H1 (cell line): ENCODE measurements at regions not wholly inside any gene's neighbourhood (a gene's known extent, or its start where the extent isn't known, plus 50 kb on each side); places are given as distances from the start of the nearest gene placed in this dataset.

Source experiments
- CTCF ChIA-PET: fragments of 300-600 bp; sonication (Branson Sonifier 250); formaldehyde crosslinking; loops from one replicate; lab custom pipeline; 2021; ENCODE audit not compliant: partially characterized antibody; lab: Charles Lee
- POLR2A ChIA-PET: fragments of 300-600 bp; sonication (Branson Sonifier 250); formaldehyde crosslinking; loops from one replicate; lab custom pipeline; 2021; ENCODE audit warnings: inconsistent platforms; ENCODE audit not compliant: partially characterized antibody; lab: Charles Lee
- DNase-seq, 2 experiments: peaks; one replicate each; pipeline versions ENCODE4 v3.0.0 to v3.0.0-alpha.2; 2010 to 2022; ENCODE audit warnings: low spot score in 2 of 2, low read depth in 1 of 2, mixed read lengths in 1 of 2
- FAIRE-seq: peaks from 2 replicates; lab custom pipeline; 2011; peaks lifted over from hg19 to GRCh38; lab: Jason Lieb, UNC
- H2AFZ ChIP-seq: 2 replicates; pipeline ENCODE4 v1.8.1; 2012; ENCODE audit warnings: low read length, inconsistent platforms
- H2AK5ac ChIP-seq: 2 replicates; pipeline ENCODE4 v1.6.1; 2013; ENCODE audit warnings: low read depth, low read length
- H2BK120ac ChIP-seq: replicated peaks from 2 replicates; pipeline ENCODE3; 2013; ENCODE audit warnings: low read depth, low read length, inconsistent platforms
- H2BK12ac ChIP-seq: 2 replicates; pipeline ENCODE4 v1.6.1; 2013; ENCODE audit warnings: low read depth, low read length
- H2BK15ac ChIP-seq: 2 replicates; pipeline ENCODE4 v1.6.1; 2013; ENCODE audit warnings: low read length
- H2BK20ac ChIP-seq: 2 replicates; pipeline ENCODE4 v1.6.1; 2013; ENCODE audit warnings: low read length
- H2BK5ac ChIP-seq: 2 replicates; pipeline ENCODE4 v1.6.1; 2013; ENCODE audit warnings: low read depth, low read length
- H3K14ac ChIP-seq: 2 replicates; pipeline ENCODE4 v1.6.1; 2013; ENCODE audit warnings: inconsistent platforms; ENCODE audit not compliant: insufficient read length
- H3K18ac ChIP-seq: 2 replicates; pipeline ENCODE4 v1.6.1; 2013; ENCODE audit warnings: low read length; ENCODE audit errors: extremely low read depth
- H3K23ac ChIP-seq: 2 replicates; pipeline ENCODE4 v1.6.1; 2013; ENCODE audit warnings: inconsistent platforms; ENCODE audit not compliant: insufficient read length
- H3K23me2 ChIP-seq: 2 replicates; pipeline ENCODE4 v1.6.1; 2013; ENCODE audit warnings: low read depth, low read length
- H3K27ac ChIP-seq: 2 replicates; pipeline ENCODE4 v1.6.1; 2011; ENCODE audit warnings: low read depth, low read length, inconsistent platforms
- H3K27me3 ChIP-seq, 4 experiments: replicated peaks in 1 of 4; 1 replicate in 1 of 4; 2 replicates in 3 of 4; pipeline versions ENCODE4 v1.6.1 to v1.8.1; 2011 to 2013; ENCODE audit warnings: low read length in 3 of 4, mild to moderate bottlenecking in 3 of 4, inconsistent platforms in 2 of 4, mixed read lengths in 2 of 4, moderate library complexity in 1 of 4; ENCODE audit not compliant: control insufficient read depth in 3 of 4, insufficient read depth in 3 of 4; ENCODE audit errors: extremely low read depth in 1 of 4
- H3K36me3 ChIP-seq, 4 experiments: 2 replicates each; pipeline versions ENCODE4 v1.6.1 to v1.8.1; 2011 to 2013; ENCODE audit warnings: mild to moderate bottlenecking in 4 of 4, low read length in 3 of 4, moderate library complexity in 2 of 4, control low read depth in 1 of 4, inconsistent platforms in 1 of 4; ENCODE audit not compliant: insufficient read depth in 4 of 4, control insufficient read depth in 2 of 4
- H3K4ac ChIP-seq: replicated peaks from 2 replicates; pipeline ENCODE3; 2013; ENCODE audit warnings: low read length, low read depth, mixed read lengths, inconsistent platforms; ENCODE audit not compliant: insufficient read length
- H3K4me1 ChIP-seq, 4 experiments: replicated peaks in 1 of 4; 1 replicate in 1 of 4; 2 replicates in 3 of 4; pipeline versions ENCODE4 v1.6.1 to v1.8.1; 2011 to 2013; ENCODE audit warnings: low read length in 3 of 4, inconsistent platforms in 2 of 4, mixed read lengths in 1 of 4; ENCODE audit not compliant: insufficient read depth in 4 of 4, control insufficient read depth in 3 of 4
- H3K4me2 ChIP-seq, 2 experiments: 2 replicates each; pipeline versions ENCODE4 v1.6.1 to v1.8.1; 2011 to 2013; ENCODE audit warnings: low read depth in 2 of 2, low read length in 2 of 2, control low read depth in 1 of 2, inconsistent platforms in 1 of 2, mild to moderate bottlenecking in 1 of 2; ENCODE audit not compliant: insufficient read depth in 1 of 2
- H3K4me3 ChIP-seq, 4 experiments: fragments of 200-600, 300-600 bp in 1 of 4; sonication (generic), shearing (Covaris generic), sonication (Bioruptor Twin) in 1 of 4; 2 replicates each; pipeline versions ENCODE4 v1.5.1 to v1.8.1; 2011 to 2016; ENCODE audit warnings: low read length in 4 of 4, low read depth in 3 of 4, control low read depth in 2 of 4, inconsistent platforms in 2 of 4, mild to moderate bottlenecking in 2 of 4, mixed read lengths in 1 of 4, moderate library complexity in 1 of 4; ENCODE audit not compliant: insufficient read depth in 2 of 4; ENCODE audit errors: extremely low read depth in 1 of 4
- H3K56ac ChIP-seq: replicated peaks from 2 replicates; pipeline ENCODE3; 2013; ENCODE audit warnings: low read depth, mild to moderate bottlenecking, mixed read lengths, low read length, inconsistent platforms; ENCODE audit not compliant: insufficient read length
- H3K79me1 ChIP-seq: 2 replicates; pipeline ENCODE4 v1.6.1; 2013; ENCODE audit warnings: low read depth, low read length, control low read depth
- H3K79me2 ChIP-seq, 2 experiments: 2 replicates each; pipeline versions ENCODE4 v1.6.1 to v1.8.1; 2012 to 2013; ENCODE audit warnings: low read length in 2 of 2, mild to moderate bottlenecking in 2 of 2, inconsistent platforms in 1 of 2; ENCODE audit not compliant: insufficient read depth in 2 of 2, control insufficient read depth in 1 of 2
- H3K9ac ChIP-seq, 4 experiments: replicated peaks in 1 of 4; 1 replicate in 1 of 4; 2 replicates in 3 of 4; pipeline versions ENCODE4 v1.6.1 to v1.8.1; 2011 to 2013; ENCODE audit warnings: low read depth in 3 of 4, low read length in 3 of 4, control low read depth in 2 of 4, mild to moderate bottlenecking in 2 of 4, moderate library complexity in 2 of 4, inconsistent platforms in 1 of 4; ENCODE audit errors: extremely low read depth in 1 of 4
- H3K9me3 ChIP-seq, 2 experiments: 2 replicates each; pipeline versions ENCODE4 v1.6.1 to v1.8.1; 2012 to 2013; ENCODE audit warnings: mild to moderate bottlenecking in 2 of 2, moderate library complexity in 2 of 2, control low read depth in 1 of 2, inconsistent platforms in 1 of 2, low read depth in 1 of 2, low read length in 1 of 2, mixed read lengths in 1 of 2; ENCODE audit not compliant: insufficient read depth in 2 of 2
- H4K20me1 ChIP-seq, 2 experiments: replicated peaks in 1 of 2; 2 replicates each; pipeline versions ENCODE3 to v1.8.1; 2011 to 2013; ENCODE audit warnings: inconsistent platforms in 2 of 2, low read length in 2 of 2, mild to moderate bottlenecking in 1 of 2; ENCODE audit not compliant: insufficient read depth in 2 of 2, control insufficient read depth in 1 of 2
- H4K5ac ChIP-seq: 2 replicates; pipeline ENCODE4 v1.6.1; 2013; ENCODE audit warnings: low read length, low read depth, mixed read lengths, inconsistent platforms; ENCODE audit not compliant: insufficient read length
- H4K8ac ChIP-seq: 2 replicates; pipeline ENCODE4 v1.8.0; 2013; ENCODE audit warnings: mild to moderate bottlenecking, moderate library complexity, low read length, inconsistent platforms; ENCODE audit not compliant: insufficient read depth; ENCODE audit errors: extremely low read depth
- H4K91ac ChIP-seq: replicated peaks from 2 replicates; pipeline ENCODE3; 2013; ENCODE audit warnings: low read length, mixed read lengths, inconsistent platforms; ENCODE audit not compliant: insufficient read length
- ASH2L ChIP-seq: fragments of 200-600, 300-600 bp; sonication (generic); IDR thresholded peaks from one replicate; pipeline ENCODE4 v1.7.1; 2017; ENCODE audit warnings: low read length
- BACH1 ChIP-seq: IDR thresholded peaks from 2 replicates; pipeline ENCODE4 v1.6.1; 2012; ENCODE audit warnings: low read length, improper control_type of control experiment
- BRCA1 ChIP-seq: IDR thresholded peaks from 2 replicates; pipeline ENCODE4 v1.6.1; 2012; ENCODE audit warnings: low read depth, low read length, improper control_type of control experiment
- CBX5 ChIP-seq: fragments of 300-800, 300-1000 bp; sonication (generic); IDR thresholded peaks from 2 replicates; pipeline ENCODE4 v1.7.1; 2016; ENCODE audit warnings: antibody characterized with exemption, low read length, low read depth
- HDAC6 ChIP-seq: IDR thresholded peaks from one replicate; pipeline ENCODE4 v1.7.1; 2012; ENCODE audit warnings: low read depth, mild to moderate bottlenecking, inconsistent platforms, low read length, moderate library complexity
- KDM4A ChIP-seq: IDR thresholded peaks from one replicate; pipeline ENCODE4 v1.7.1; 2012; ENCODE audit warnings: low read depth, mild to moderate bottlenecking, moderate library complexity, low read length, inconsistent platforms; ENCODE audit not compliant: severe bottlenecking
- KDM5A ChIP-seq: fragments of 200-600 bp; IDR thresholded peaks from 2 replicates; pipeline ENCODE4 v1.7.1; 2012; ENCODE audit warnings: mild to moderate bottlenecking, low read length, inconsistent platforms, mixed read lengths
- MAFK ChIP-seq: IDR thresholded peaks from 2 replicates; pipeline ENCODE4 v1.6.1; 2012; ENCODE audit warnings: low read depth, mild to moderate bottlenecking, improper control_type of control experiment, low read length
- MAX ChIP-seq: IDR thresholded peaks from 2 replicates; pipeline ENCODE4 v1.6.1; 2012; ENCODE audit warnings: inconsistent platforms
- POLR2A ChIP-seq, 2 experiments: IDR thresholded peaks; 1 replicate in 1 of 2; 2 replicates in 1 of 2; pipeline ENCODE4 v1.6.1; 2011; ENCODE audit warnings: low read depth in 2 of 2, low read length in 2 of 2, mild to moderate bottlenecking in 2 of 2; ENCODE audit errors: control extremely low read depth in 1 of 2
- RBBP5 ChIP-seq: IDR thresholded peaks from 2 replicates; pipeline ENCODE4 v1.7.1; 2012; ENCODE audit warnings: low read depth, mild to moderate bottlenecking, inconsistent platforms, low read length, moderate library complexity, borderline replicate concordance
- RNF2 ChIP-seq: fragments of 200-900, 300-1000 bp; sonication (generic); IDR thresholded peaks from 2 replicates; pipeline ENCODE4 v1.7.1; 2016; ENCODE audit warnings: borderline replicate concordance, low read depth, mild to moderate bottlenecking, antibody characterized with exemption, low read length; ENCODE audit not compliant: poor library complexity, severe bottlenecking; ENCODE audit errors: missing control alignments
- SP4 ChIP-seq: IDR thresholded peaks from 2 replicates; pipeline ENCODE4 v1.6.1; 2012; ENCODE audit warnings: low read length, inconsistent platforms
- SRF ChIP-seq: IDR thresholded peaks from 2 replicates; pipeline ENCODE4 v1.6.1; 2011; ENCODE audit warnings: mild to moderate bottlenecking, low read depth, low read length, moderate library complexity
- TBP ChIP-seq: IDR thresholded peaks from 2 replicates; pipeline ENCODE4 v1.6.1; 2011; ENCODE audit warnings: low read depth, low read length, improper control_type of control experiment
- WGBS, 2 experiments: shearing (Covaris generic) in 1 of 2; methylation state at CpG; one replicate each; pipeline versions ENCODE4 v1.1.6 to v1.1.7; 2013 to 2015; ENCODE audit warnings: low lambda C conversion rate in 2 of 2, mixed read lengths in 2 of 2, inconsistent platforms in 1 of 2, low coverage in 1 of 2, missing lambda C conversion rate in 1 of 2; ENCODE audit not compliant: insufficient replicate concordance in 2 of 2, insufficient coverage in 1 of 2, insufficient read length in 1 of 2; ENCODE audit errors: extremely low coverage in 1 of 2, missing lambda C conversion rate in 1 of 2; 5-methylcytosine and 5-hydroxymethylcytosine counted together

DNA sequence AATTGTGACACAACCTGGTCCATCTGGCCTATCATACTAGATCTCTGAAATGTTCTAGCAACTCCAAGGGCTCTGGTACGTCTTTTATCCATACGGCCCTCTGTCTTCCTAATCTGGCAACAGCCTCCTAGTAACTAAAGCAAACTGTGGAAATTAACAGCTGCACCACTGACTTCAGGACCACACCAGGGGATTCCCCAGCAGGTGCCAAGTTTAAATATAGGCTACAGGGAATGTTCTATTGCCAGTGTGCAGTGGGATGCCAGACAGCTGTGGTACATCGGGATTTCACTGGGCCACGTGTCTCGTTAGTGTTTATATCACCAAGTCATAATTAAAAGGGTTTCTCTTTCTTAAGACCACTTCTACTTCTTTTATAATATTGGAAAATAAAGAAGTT, 94.3 kb downstream of the RGS2 start:
- Histone ChIP-seq H3K4ac (no peak overlapping the region), H2BK120ac (no peak overlapping the region), H2BK12ac (no peak overlapping the region), H3K79me1 (no peaks in the 10 kb centered on the region), H2BK15ac (no peak overlapping the region), H3K4me2 (no peak overlapping the region), H2AK5ac (no peak overlapping the region), H3K27me3 (no peaks in the 10 kb centered on the region), H3K27ac (no peak overlapping the region), H3K79me2 (no peaks in the 10 kb centered on the region), H4K8ac (no peak overlapping the region), H3K4me1 (no peaks in the 10 kb centered on the region), H4K91ac (no peak overlapping the region), H2BK20ac (no peak overlapping the region), H2AFZ (no peak overlapping the region), H3K4me3 (no peak overlapping the region), H3K9ac (no peak overlapping the region), H2BK5ac (no peak overlapping the region), H3K18ac (no peak overlapping the region), H3K9me3 (no peaks in the 10 kb centered on the region), H4K5ac (no peak overlapping the region), H3K36me3 (no peaks in the 10 kb centered on the region), H3K14ac (no peak overlapping the region), H4K20me1 (no peaks in the 10 kb centered on the region), H3K23me2 (no peaks in the 10 kb centered on the region), H3K23ac (no peak overlapping the region), H3K56ac (no peak overlapping the region)
- TF ChIP-seq TBP (no peak), SP4 (no peak), BACH1 (no peak), ASH2L (no peak), CBX5 (no peak), SRF (no peak), RNF2 (no peak), BRCA1 (no peak), HDAC6 (no peak), POLR2A (IDR thresholded peaks at IDR 0.05; ENCODE audit: control extremely low read depth in 1 of 2, low read depth in 2 of 2, low read length in 2 of 2) (no peak), KDM5A (no peak), KDM4A (no peak), MAFK (no peak), MAX (no peak), RBBP5 (no peak)
- POLR2A ChIA-PET, result no interaction called here
- CTCF ChIA-PET, result interaction anchor here (1.0 kb wide), 1 partner anchor 100 kb away, joined by 3 read pairs; no protein-coding TSS in a partner anchor
- WGBS, 2 experiments, result 93% methylated on average over 5 of the region's 5 CpGs; no CpG with 5 or more reads in 1 of the 2 experiments
- FAIRE-seq, result no peak
- DNase-seq, result no peak
